DMS53 treated with DMSO at 0.1 percent for 48 hours (cell line): ENCODE measurements at regions not wholly inside any gene's neighbourhood (a gene's known extent, or its start where the extent isn't known, plus 50 kb on each side); places are given as distances from the start of the nearest gene placed in this dataset.

Experiments
- DNase-seq: peaks from one replicate; lab custom pipeline; 2025; ENCODE audit not compliant: unreplicated experiment; lab: John Stamatoyannopoulos, UW

GRCh38 chr7:57363321-57363720, 86.7 kb upstream of the ZNF716 start:
- DNase-seq = no peak

- no peak for DNase-seq
Measured at GRCh38 chr7:57364933-57365710, 84.9 kb upstream of the ZNF716 start.

- no peak for DNase-seq
Measured at GRCh38 chr7:57367171-57367570, 82.8 kb upstream of the ZNF716 start.

GRCh38 chr7:57370066-57370738, 79.8 kb upstream of the ZNF716 start:
- DNase-seq = no peak

DNA sequence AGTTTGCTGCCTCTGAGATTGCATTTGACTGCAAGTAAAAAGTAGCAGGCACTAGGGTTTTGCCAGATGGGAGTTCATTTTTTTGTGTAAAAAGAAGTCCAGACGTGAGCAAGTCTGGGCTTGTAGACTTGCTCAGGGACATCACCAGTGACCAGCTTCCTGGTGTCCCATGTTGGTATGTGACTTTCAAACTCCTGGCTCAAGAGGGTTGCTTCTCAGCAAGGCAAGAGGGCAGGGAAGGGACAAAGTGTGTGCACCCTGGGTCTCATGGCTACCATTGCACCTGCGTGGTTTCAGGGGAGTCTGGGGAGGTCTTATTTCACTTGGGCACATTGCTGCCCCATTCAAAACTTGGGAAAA, 79.3 kb upstream of the ZNF716 start:
- no peak for DNase-seq

DNA sequence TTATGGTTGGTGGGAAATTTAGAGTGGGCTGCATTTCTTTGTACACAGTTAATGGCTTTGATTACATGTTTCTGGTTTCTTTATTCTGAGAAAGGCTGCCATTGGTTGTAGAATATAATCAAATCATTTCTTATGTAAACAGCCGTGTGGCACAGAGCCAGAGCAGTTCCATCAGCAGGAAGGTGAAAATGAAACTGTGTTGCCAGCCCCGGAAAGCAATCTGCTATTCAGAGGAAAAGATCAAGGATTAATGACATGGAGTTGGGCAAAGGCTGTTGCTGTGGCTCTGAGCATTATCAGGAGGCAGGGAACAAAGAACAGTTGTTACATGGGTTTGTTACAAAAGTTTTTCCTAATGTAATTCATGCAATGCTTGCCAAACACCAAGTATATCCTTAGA, 74.2 kb upstream of the ZNF716 start:
- DNase-seq = no peak

DNA sequence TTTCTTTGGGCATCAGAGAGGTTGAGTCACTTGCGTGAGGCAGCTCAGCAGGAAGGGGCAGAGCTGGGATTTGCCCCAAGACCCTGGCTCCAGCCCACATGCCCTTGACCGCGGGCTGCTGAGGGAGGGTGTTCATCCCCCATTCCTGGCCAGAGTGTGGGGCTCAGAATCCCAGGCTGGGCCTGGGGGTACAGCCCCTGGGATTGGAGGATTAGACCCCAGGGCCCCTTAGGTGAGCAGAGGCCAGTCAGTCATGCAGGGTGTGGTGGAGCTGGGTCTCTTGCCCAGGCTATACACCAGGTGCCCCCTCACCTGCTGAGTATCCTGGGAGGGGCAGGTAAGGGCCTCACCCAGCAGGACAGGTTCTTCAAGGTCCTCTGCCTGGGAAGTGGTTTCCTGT, 68.4 kb upstream of the ZNF716 start:
- DNase-seq = no peak

GRCh38 chr7:57384380-57384779, 65.6 kb upstream of the ZNF716 start:
- DNase-seq = no peak

DNA sequence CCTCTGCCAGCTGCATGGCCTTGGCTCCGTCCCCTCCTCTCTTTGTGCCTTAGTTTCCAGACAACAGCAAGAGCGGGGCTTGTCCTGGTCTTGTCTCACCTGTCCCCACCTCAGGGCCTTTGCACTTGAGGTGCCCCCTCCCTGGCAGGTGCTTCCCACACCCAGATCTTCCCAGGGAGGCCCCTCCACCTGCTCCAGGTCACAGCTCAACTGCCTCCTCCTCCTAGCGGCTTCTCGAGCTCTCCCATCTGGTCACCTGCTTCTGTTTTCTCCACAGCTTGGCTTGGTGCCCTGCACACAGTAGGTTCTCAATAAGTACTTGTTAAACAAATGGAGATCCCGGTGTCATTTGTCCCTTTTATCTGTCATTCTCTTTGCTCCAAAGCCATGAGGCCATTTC, 64.3 kb upstream of the ZNF716 start:
- no peak for DNase-seq

- no peak for DNase-seq
Measured at GRCh38 chr7:57388761-57389160, 61.2 kb upstream of the ZNF716 start.

- no peak for DNase-seq
Measured at GRCh38 chr7:57398548-57398947, 51.4 kb upstream of the ZNF716 start.

DNA sequence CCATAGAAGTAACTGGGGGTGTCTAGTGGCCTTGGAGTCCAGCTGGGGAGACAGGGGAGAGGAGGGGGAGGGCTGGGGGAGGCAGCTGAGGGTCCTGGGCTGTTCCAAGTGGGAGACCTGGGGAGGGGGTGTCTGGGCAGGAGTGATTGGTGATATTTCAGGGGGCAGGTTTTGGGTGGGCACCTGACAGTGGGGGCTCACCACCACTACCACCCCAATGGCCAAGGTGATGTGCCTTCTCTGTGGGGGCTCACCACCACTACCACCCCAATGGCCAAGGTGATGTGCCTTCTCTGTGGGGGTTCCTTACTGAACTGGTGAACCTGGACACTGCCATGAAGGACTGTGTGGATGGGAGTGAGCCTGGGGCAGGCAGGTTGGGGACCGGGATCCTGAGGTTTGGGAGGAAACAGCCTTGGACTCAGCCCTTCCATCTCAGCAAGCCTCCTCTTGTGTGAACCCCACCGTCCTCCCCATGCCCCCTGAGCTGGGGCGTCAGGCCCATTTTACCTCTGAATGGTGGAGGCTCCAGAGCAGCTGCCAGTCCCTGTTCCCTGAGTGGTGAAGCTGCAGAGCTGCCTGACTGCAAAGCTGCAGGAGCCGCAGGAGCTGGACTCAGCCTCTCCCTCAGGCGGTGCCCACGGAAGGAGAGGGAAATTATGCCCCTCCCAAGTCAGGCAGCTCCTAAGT, 50.6 kb upstream of the ZNF716 start:
- DNase-seq = no peak

DNA sequence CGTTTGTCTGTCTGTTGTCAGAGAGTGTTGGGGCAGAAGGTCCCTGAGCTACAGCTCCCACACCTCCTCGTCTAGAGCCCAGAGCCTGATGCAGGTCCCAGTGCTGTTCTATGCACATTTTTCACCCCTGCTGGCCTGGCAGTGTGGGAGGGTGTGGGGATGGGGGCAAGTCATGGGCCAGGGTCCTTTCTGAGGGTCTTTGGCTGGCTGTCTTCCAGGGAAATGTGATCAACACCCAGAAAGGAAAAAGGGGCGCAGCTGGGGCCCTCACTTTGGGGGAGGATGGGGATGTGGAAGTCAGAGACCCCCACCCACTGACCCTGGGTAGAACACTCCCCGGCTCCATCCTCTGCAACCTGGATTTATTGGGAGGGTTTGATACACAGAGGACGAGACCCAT, 50.0 kb upstream of the ZNF716 start:
- DNase-seq = no peak
